ENCODE measurements at regions not wholly inside any gene's neighbourhood (a gene's known extent, or its start where the extent isn't known, plus 50 kb on each side); places are given as distances from the start of the nearest gene placed in this dataset.

DNA sequence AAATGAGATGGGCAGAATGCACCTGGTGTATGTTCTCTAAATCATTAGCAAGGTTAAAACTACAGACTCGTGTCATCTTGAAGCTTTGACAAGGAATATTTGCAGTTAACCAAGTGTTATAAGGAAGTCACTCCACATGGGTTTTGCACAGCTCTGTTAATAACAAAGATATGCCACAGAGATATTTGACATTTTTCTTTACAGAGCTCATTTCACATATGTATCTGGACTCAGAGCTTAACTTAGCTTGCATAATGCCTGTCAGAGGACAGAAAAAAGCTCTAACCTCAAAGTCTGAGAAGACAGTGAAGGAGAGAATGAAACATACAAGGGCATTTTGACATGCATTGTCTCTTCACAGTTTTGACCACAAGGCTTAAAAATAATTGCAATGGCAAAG lies 105.5 kb downstream of the C11orf87 start:
- no peaks in the 10 kb centered on the region for H3K36me3 ChIP-seq
- no peak overlapping the region for H3K27ac ChIP-seq
- 33 to 46% (median 44%) methylated on average over 1 of the region's 1 CpG for WGBS, 5 donors
- no peak for DNase-seq
- no peak for TF ChIP-seq POLR2AphosphoS5 (IDR thresholded peaks at IDR 0.05)
- TF ChIP-seq, protein P1, sequence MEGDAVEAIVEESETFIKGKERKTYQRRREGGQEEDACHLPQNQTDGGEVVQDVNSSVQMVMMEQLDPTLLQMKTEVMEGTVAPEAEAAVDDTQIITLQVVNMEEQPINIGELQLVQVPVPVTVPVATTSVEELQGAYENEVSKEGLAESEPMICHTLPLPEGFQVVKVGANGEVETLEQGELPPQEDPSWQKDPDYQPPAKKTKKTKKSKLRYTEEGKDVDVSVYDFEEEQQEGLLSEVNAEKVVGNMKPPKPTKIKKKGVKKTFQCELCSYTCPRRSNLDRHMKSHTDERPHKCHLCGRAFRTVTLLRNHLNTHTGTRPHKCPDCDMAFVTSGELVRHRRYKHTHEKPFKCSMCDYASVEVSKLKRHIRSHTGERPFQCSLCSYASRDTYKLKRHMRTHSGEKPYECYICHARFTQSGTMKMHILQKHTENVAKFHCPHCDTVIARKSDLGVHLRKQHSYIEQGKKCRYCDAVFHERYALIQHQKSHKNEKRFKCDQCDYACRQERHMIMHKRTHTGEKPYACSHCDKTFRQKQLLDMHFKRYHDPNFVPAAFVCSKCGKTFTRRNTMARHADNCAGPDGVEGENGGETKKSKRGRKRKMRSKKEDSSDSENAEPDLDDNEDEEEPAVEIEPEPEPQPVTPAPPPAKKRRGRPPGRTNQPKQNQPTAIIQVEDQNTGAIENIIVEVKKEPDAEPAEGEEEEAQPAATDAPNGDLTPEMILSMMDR (IDR thresholded peaks at IDR 0.05) = no peak
- TF ChIP-seq POLR2A (IDR thresholded peaks at IDR 0.05) = no peak
- no peak for TF ChIP-seq EP300 (IDR thresholded peaks at IDR 0.05)
- no peaks in the 10 kb centered on the region for H3K27me3 ChIP-seq
- intact Hi-C loops (cut with DNase I; ENCODE audit: low total_unique reads) = no loop called here
- H3K4me1 ChIP-seq = no peaks in the 10 kb centered on the region
- H3K9me3 ChIP-seq = peaks cover 0 to 3% (median 0%) of the 10 kb centered on the region in 4 donors
- H3K4me3 ChIP-seq = no peak overlapping the region

- intact Hi-C loops (cut with DNase I; ENCODE audit: low total_unique reads) = no loop called here
- Histone ChIP-seq H3K27me3 (no peaks in the 10 kb centered on the region), H3K27ac (no peak overlapping the region), H3K4me1 (no peaks in the 10 kb centered on the region), H3K4me3 (no peak overlapping the region), H3K9me3 (peaks cover 0 to 6% (median 3%) of the 10 kb centered on the region in 4 donors), H3K36me3 (no peaks in the 10 kb centered on the region)
- TF ChIP-seq, protein P1 (IDR thresholded peaks at IDR 0.05) = no peak
- DNase-seq = no peak
- 75 to 80% (median 78%) methylated on average over 6 of the region's 6 CpGs for WGBS, 5 donors
Measured at GRCh38 chr11:109547356-109548027, 125.5 kb downstream of the C11orf87 start.

DNA sequence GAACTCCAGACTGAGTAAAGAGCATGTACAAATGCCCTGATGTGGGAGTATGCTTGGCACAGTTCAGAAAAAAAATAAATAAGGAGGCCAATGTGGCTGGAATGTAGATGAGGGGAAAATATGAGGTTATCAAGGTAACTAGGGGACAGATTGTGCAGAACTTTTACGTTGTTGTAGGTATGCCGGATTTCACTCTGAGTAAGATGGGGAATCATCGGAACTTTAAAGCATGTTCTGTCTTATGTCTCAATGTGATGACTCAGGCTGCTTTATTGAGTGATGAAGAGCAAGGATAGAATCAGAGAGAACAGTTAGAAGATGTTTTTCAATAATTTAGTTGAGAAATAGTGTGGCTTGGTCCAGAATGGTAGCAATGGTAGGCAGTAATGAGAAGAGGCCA lies 130.4 kb downstream of the C11orf87 start:
- intact Hi-C loops (cut with DNase I; ENCODE audit: low total_unique reads) = no loop called here
- no peaks in the 10 kb centered on the region for H3K4me1 ChIP-seq
- TF ChIP-seq POLR2A (IDR thresholded peaks at IDR 0.05) = no peak
- TF ChIP-seq, protein P1 (IDR thresholded peaks at IDR 0.05) = no peak
- no peak for TF ChIP-seq POLR2AphosphoS5 (IDR thresholded peaks at IDR 0.05)
- no peak for TF ChIP-seq EP300 (IDR thresholded peaks at IDR 0.05)
- no peaks in the 10 kb centered on the region for H3K27me3 ChIP-seq
- H3K9me3 ChIP-seq = no peaks in the 10 kb centered on the region
- no peak overlapping the region for H3K27ac ChIP-seq
- no peaks in the 10 kb centered on the region for H3K36me3 ChIP-seq
- no peak overlapping the region for H3K4me3 ChIP-seq
- WGBS, 5 donors = 88 to 96% (median 94%) methylated on average over 3 of the region's 3 CpGs
- no peak for DNase-seq

DNA sequence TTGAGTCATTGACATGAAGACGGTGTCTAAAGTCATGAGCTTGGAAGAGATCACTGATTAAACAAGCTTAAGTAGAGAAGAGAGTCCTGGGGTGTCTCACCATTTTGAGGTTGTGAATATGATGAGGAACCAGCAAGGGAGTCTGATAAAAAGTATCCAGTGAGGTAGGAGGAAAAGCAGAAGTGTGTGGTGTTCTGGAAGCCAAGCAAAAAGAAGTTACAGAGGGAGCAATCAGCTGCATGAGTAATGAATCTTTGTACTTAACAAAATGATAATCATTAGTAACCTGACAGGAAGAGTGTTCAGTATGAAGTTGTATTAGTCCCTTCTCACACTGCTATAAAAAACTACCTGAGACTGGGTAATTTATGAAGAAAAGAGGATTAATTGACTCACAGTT lies 131.3 kb downstream of the C11orf87 start:
- no peak for DNase-seq
- H3K4me1 ChIP-seq = no peaks in the 10 kb centered on the region
- H3K36me3 ChIP-seq = no peaks in the 10 kb centered on the region
- TF ChIP-seq EP300 (IDR thresholded peaks at IDR 0.05) (no peak), POLR2A (IDR thresholded peaks at IDR 0.05) (no peak), POLR2AphosphoS5 (IDR thresholded peaks at IDR 0.05) (no peak)
- TF ChIP-seq, protein P1 (IDR thresholded peaks at IDR 0.05) = no peak
- H3K27me3 ChIP-seq = no peaks in the 10 kb centered on the region
- 77 to 98% (median 94%) methylated on average over 1 of the region's 1 CpG for WGBS, 5 donors
- no peak overlapping the region for H3K27ac ChIP-seq
- H3K4me3 ChIP-seq = no peak overlapping the region
- intact Hi-C loops (cut with DNase I; ENCODE audit: low total_unique reads) = no loop called here
- H3K9me3 ChIP-seq = peaks cover 0 to 8% (median 4%) of the 10 kb centered on the region in 4 donors
